Heart left ventricle (tissue), 13 donors: ENCODE measurements at regions not wholly inside any gene's neighbourhood (a gene's known extent, or its start where the extent isn't known, plus 50 kb on each side); places are given as distances from the start of the nearest gene placed in this dataset.

Source experiments
- CTCF ChIP-seq, 12 donors: fragments of 200-600 bp; sonication (generic) in 4 of 12; IDR thresholded peaks; one replicate each; pipeline versions ENCODE4 v1.5.0 to v1.8.0; 2018 to 2022; ENCODE audit warnings: antibody characterized with exemption in 12 of 12, mild to moderate bottlenecking in 5 of 12
- POLR2A ChIP-seq, 2 donors: fragments of 450-650 bp; IDR thresholded peaks; one replicate each; pipeline ENCODE4 v1.6.1; 2017; ENCODE audit warnings: antibody characterized with exemption in 2 of 2, mild to moderate bottlenecking in 2 of 2, moderate library complexity in 2 of 2
- donor health status: ischemic (EF 13 %, LVEDD 7.1; RV severe dilation, severe dysfunction).
- donor health status: DM: no; HTN: yes; CAD: no.
- donor health status: DM: no; HTN: no; CAD: no.
- donor health status: ischemic (EF 25% LVEDD 6.9; RV normal size, moderate dysfunction).
- donor health status: ischemic (EF 25% LVEDD 5.7; RV mildly dilated, moderate dysfunction).
- donor health status: ischemic (EF 35%, LVEDD 5.7; RV mildly dilated, moderate dysfunction).
- donor health status: nonischemic (EF 11% LVEDD 7.7; RV severe dilation, severe dysfunction).
- donor health status: DM: yes; HTN: yes; CAD: no.
- donor health status: PGD.
- donor health status: ischemic (EF 29% LVEDD 5.4; RV normal size, mild dysfunction).
- donor health status: nonischemic (EF 23%, LVEDD 6.1; RV moderate dilation, normal function).

- TF ChIP-seq CTCF (IDR thresholded peaks at IDR 0.05) (no peak), POLR2A (IDR thresholded peaks at IDR 0.05) (no peak)
Observed at GRCh38 chrX:92209936-92210335, 430.8 kb downstream of the PCDH11X start.
